Peyer's patch (tissue), 4 donors: ENCODE measurements at regions not wholly inside any gene's neighbourhood (a gene's known extent, or its start where the extent isn't known, plus 50 kb on each side); places are given as distances from the start of the nearest gene placed in this dataset.

Source experiments
- DNase-seq, 3 donors: peaks; one replicate each; pipeline ENCODE4 v3.0.0-alpha.2; 2017 to 2019
- H3K27ac ChIP-seq, 4 donors: fragments of 200-600 bp; sonication (generic); one replicate each; pipeline ENCODE4 v1.5.1; 2016 to 2019
- H3K27me3 ChIP-seq, 2 donors: fragments of 200-600 bp; sonication (generic); one replicate each; pipeline ENCODE4 v1.5.1; 2019
- H3K36me3 ChIP-seq, 3 donors: fragments of 200-600 bp; sonication (generic); one replicate each; pipeline ENCODE4 v1.5.1; 2016 to 2019
- H3K4me1 ChIP-seq, 4 donors: fragments of 200-600 bp; sonication (generic); one replicate each; pipeline ENCODE4 v1.5.1; 2016 to 2019
- H3K4me3 ChIP-seq, 4 donors: fragments of 200-600 bp; sonication (generic); 1 replicate in 3 of 4; 2 replicates in 1 of 4; pipeline ENCODE4 v1.5.1; 2016 to 2019; ENCODE audit warnings: mild to moderate bottlenecking in 1 of 4
- H3K9me3 ChIP-seq, 4 donors: fragments of 200-600 bp; sonication (generic); one replicate each; pipeline ENCODE4 v1.5.1; 2016 to 2019; ENCODE audit warnings: mild to moderate bottlenecking in 1 of 4
- POLR2A ChIP-seq, 2 donors: fragments of 450-650 bp; IDR thresholded peaks; one replicate each; pipeline ENCODE4 v1.5.1; 2017; ENCODE audit warnings: antibody characterized with exemption in 2 of 2, mild to moderate bottlenecking in 2 of 2, moderate library complexity in 2 of 2
- TF ChIP-seq, protein P1 (sequence below), 6 experiments: fragments of 450-650 bp in 4 of 6; fragments of 200-600 bp in 2 of 6; sonication (generic) in 1 of 6; IDR thresholded peaks; one replicate each; pipeline ENCODE4 v1.5.1; 2017 to 2019; ENCODE audit warnings: antibody characterized with exemption in 6 of 6, mild to moderate bottlenecking in 3 of 6, moderate library complexity in 1 of 6

GRCh38 chr11:69580529-69580928 lies 60.4 kb upstream of the CCND1 start:
- no peak for DNase-seq
- H3K4me1 ChIP-seq, result no peaks in the 10 kb centered on the region
- no peaks in the 10 kb centered on the region for H3K36me3 ChIP-seq
- no peaks in the 10 kb centered on the region for H3K9me3 ChIP-seq
- H3K4me3 ChIP-seq, result no peak overlapping the region
- H3K27ac ChIP-seq, result no peak overlapping the region
- TF ChIP-seq, protein P1, sequence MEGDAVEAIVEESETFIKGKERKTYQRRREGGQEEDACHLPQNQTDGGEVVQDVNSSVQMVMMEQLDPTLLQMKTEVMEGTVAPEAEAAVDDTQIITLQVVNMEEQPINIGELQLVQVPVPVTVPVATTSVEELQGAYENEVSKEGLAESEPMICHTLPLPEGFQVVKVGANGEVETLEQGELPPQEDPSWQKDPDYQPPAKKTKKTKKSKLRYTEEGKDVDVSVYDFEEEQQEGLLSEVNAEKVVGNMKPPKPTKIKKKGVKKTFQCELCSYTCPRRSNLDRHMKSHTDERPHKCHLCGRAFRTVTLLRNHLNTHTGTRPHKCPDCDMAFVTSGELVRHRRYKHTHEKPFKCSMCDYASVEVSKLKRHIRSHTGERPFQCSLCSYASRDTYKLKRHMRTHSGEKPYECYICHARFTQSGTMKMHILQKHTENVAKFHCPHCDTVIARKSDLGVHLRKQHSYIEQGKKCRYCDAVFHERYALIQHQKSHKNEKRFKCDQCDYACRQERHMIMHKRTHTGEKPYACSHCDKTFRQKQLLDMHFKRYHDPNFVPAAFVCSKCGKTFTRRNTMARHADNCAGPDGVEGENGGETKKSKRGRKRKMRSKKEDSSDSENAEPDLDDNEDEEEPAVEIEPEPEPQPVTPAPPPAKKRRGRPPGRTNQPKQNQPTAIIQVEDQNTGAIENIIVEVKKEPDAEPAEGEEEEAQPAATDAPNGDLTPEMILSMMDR (IDR thresholded peaks at IDR 0.05), result no peak
- no peak for TF ChIP-seq POLR2A (IDR thresholded peaks at IDR 0.05)
- no peaks in the 10 kb centered on the region for H3K27me3 ChIP-seq

DNA sequence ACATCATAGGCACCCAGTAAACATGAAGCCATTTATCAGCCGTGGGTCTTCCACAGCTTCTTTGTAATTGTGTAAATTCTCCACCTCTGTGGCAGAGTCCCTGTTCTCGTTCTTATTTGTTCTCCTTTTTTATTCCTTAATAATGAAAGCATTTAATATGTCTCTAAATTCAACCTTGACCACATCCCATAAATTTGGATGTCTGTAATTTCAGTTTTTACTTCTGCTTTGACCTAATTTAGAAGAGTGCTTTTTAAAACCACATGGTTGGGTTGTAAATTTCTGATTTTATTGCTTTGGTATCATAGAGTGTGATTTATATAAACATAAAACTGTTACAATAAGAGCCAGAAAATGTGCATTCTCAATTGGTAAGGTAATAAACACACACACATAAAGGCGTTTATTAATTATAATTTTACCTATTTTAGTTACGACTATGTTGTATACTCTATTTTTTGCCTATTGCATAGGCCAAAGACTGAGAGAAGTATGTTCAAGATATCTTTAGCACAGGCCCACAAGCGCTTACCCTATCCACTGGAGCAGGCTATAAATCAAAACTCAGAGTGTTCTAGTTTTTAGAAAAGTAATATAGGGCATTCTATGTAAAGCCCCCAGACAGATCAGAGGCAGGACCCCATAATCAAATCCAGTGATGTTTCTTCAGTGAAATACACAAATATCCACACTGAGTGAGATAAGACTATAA lies 58.0 kb upstream of the CCND1 start:
- Histone ChIP-seq H3K36me3 (no peaks in the 10 kb centered on the region), H3K4me3 (no peak overlapping the region), H3K4me1 (no peaks in the 10 kb centered on the region), H3K9me3 (no peaks in the 10 kb centered on the region), H3K27ac (no peak overlapping the region), H3K27me3 (no peaks in the 10 kb centered on the region)
- no peak for DNase-seq
- no peak for TF ChIP-seq POLR2A (IDR thresholded peaks at IDR 0.05)
- TF ChIP-seq, protein P1 (IDR thresholded peaks at IDR 0.05), result no peak

DNA sequence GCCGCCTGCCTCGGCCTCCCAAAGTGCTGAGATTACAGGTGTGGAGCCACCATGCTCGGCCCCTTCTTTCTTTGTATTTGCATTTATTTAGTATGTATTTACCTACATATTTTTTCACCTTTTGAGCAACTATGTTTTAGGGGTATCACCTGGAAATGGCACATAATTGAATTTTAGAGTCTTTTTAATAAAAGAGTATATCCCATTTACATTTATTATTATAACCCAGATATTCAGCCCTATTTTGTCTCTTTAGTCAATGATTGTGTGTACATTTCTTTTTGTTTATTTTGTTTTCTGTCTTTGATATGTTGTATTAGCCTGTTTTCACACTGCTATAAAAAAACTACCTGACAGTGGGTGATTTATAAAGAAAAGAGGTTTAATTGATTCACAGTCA lies 56.8 kb upstream of the CCND1 start:
- DNase-seq, result no peak
- H3K27me3 ChIP-seq, result no peaks in the 10 kb centered on the region
- H3K4me1 ChIP-seq, result no peaks in the 10 kb centered on the region
- no peak overlapping the region for H3K27ac ChIP-seq
- TF ChIP-seq, protein P1 (IDR thresholded peaks at IDR 0.05), result no peak
- no peak for TF ChIP-seq POLR2A (IDR thresholded peaks at IDR 0.05)
- no peaks in the 10 kb centered on the region for H3K9me3 ChIP-seq
- no peak overlapping the region for H3K4me3 ChIP-seq
- no peaks in the 10 kb centered on the region for H3K36me3 ChIP-seq

DNA sequence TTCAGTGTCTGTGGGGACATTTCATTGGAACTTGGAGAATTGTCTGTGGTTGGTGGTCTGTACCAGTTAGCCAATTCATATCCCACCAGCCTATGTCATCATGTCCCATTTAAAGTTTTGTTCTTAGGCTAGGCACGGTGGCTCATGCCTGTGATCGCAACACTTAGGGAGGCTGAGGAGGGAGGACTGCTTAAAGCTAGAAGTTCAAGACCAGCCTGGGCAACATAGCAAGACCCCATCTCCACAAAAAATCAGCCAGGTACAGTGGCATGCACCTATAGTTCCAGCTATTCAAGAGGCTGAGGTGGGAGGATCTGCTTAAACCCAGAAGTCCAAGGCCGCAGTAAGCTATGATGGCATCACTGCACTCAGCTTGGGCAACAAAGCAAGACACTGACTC lies 55.6 kb upstream of the CCND1 start:
- no peak for DNase-seq
- no peaks in the 10 kb centered on the region for H3K4me1 ChIP-seq

DNA sequence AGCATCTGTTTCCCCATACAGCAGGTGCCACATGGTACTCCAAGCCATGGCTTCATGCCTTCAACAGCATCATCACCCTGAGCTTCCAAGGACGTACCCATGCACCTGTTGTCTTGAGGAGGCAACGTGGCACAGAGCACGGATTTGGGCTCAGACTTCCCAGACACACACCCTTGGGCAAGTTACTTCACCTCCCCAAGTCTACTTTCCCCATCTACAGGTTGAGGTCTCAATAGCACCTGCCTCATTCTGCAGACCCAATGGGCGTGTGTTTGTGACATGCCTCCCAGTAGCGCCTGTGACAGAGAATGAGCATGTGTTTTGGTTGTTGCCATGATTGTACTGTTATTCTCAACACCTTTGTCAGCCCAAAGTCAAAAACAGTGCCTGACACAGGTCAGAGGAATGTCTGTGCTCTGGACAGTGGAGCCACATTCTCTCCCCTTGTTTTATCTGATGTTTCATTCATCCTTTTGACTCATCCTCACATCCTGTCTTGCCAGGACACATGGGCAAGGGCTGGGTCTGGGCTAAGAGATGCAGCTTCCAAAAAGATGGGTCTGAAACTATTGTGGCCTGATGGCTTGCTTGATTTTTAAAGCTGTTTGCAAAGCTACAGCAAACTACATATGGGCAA lies 53.4 kb upstream of the CCND1 start:
- no peaks in the 10 kb centered on the region for H3K36me3 ChIP-seq
- H3K4me1 ChIP-seq, result no peaks in the 10 kb centered on the region
- H3K27me3 ChIP-seq, result no peaks in the 10 kb centered on the region
- TF ChIP-seq, protein P1 (IDR thresholded peaks at IDR 0.05), result no peak
- no peak for TF ChIP-seq POLR2A (IDR thresholded peaks at IDR 0.05)
- DNase-seq, result no peak
- no peak overlapping the region for H3K27ac ChIP-seq
- H3K9me3 ChIP-seq, result no peaks in the 10 kb centered on the region
- H3K4me3 ChIP-seq, result no peak overlapping the region

More for the DNA sequence above, 55.6 kb upstream of the CCND1 start:
- Histone ChIP-seq H3K27ac (no peak overlapping the region), H3K36me3 (no peaks in the 10 kb centered on the region), H3K9me3 (no peaks in the 10 kb centered on the region), H3K27me3 (no peaks in the 10 kb centered on the region), H3K4me3 (no peak overlapping the region)
- TF ChIP-seq, protein P1 (IDR thresholded peaks at IDR 0.05), result no peak
- no peak for TF ChIP-seq POLR2A (IDR thresholded peaks at IDR 0.05)
